ENCODE measurements at regions not wholly inside any gene's neighbourhood (a gene's known extent, or its start where the extent isn't known, plus 50 kb on each side); places are given as distances from the start of the nearest gene placed in this dataset.

GRCh38 chr14:76948213-76948947 lies 80.1 kb downstream of the IRF2BPL start:
- H3K4me3 ChIP-seq (replicated peaks; ENCODE audit: low read depth, low read length): no peak overlapping the region
- no peak for DNase-seq (ENCODE audit: low read depth)
- no peak for TF ChIP-seq CTCF (IDR thresholded peaks at IDR 0.05; ENCODE audit: low read length, missing control alignments)

- DNase-seq (ENCODE audit: low read depth): no peak
- no peak overlapping the region for H3K4me3 ChIP-seq (replicated peaks; ENCODE audit: low read depth, low read length)
- TF ChIP-seq CTCF (IDR thresholded peaks at IDR 0.05; ENCODE audit: low read length, missing control alignments): no peak
Observed at GRCh38 chr14:76947838-76948184, 80.7 kb downstream of the IRF2BPL start.

GRCh38 chr14:76947078-76947837 lies 81.2 kb downstream of the IRF2BPL start:
- no peak overlapping the region for H3K4me3 ChIP-seq (replicated peaks; ENCODE audit: low read depth, low read length)
- TF ChIP-seq CTCF (IDR thresholded peaks at IDR 0.05; ENCODE audit: low read length, missing control alignments): peak; percentile 40
- DNase-seq (ENCODE audit: low read depth): peak; percentile 95

- DNase-seq (ENCODE audit: low read depth): no peak
- TF ChIP-seq CTCF (IDR thresholded peaks at IDR 0.05; ENCODE audit: low read length, missing control alignments): no peak
- H3K4me3 ChIP-seq (replicated peaks; ENCODE audit: low read depth, low read length): no peak overlapping the region
Observed at GRCh38 chr14:76946753-76947077, 81.8 kb downstream of the IRF2BPL start.

GRCh38 chr14:76943072-76943471 lies 85.4 kb downstream of the IRF2BPL start:
- TF ChIP-seq CTCF (IDR thresholded peaks at IDR 0.05; ENCODE audit: low read length, missing control alignments): no peak
- no peak for DNase-seq (ENCODE audit: low read depth)
- H3K4me3 ChIP-seq (replicated peaks; ENCODE audit: low read depth, low read length): no peak overlapping the region

- DNase-seq (ENCODE audit: low read depth): no peak
- TF ChIP-seq CTCF (IDR thresholded peaks at IDR 0.05; ENCODE audit: low read length, missing control alignments): no peak
- H3K4me3 ChIP-seq (replicated peaks; ENCODE audit: low read depth, low read length): no peak overlapping the region
Observed at GRCh38 chr14:76941946-76942805, 86.3 kb downstream of the IRF2BPL start.
